ENCODE measurements at regions not wholly inside any gene's neighbourhood (a gene's known extent, or its start where the extent isn't known, plus 50 kb on each side); places are given as distances from the start of the nearest gene placed in this dataset.

GRCh38 chr7:51517187-51517586 is 200.6 kb upstream of the COBL start:
- no peaks in the 10 kb centered on the region for H3K36me3 ChIP-seq (ENCODE audit: low read depth)
- DNase-seq (ENCODE audit: low spot score) (no peak), ATAC-seq (ENCODE audit: low read depth) (no peak)
- H3K4me1 ChIP-seq (ENCODE audit: insufficient read depth, poor library complexity, severe bottlenecking): no peaks in the 10 kb centered on the region
- TF ChIP-seq, protein P1, sequence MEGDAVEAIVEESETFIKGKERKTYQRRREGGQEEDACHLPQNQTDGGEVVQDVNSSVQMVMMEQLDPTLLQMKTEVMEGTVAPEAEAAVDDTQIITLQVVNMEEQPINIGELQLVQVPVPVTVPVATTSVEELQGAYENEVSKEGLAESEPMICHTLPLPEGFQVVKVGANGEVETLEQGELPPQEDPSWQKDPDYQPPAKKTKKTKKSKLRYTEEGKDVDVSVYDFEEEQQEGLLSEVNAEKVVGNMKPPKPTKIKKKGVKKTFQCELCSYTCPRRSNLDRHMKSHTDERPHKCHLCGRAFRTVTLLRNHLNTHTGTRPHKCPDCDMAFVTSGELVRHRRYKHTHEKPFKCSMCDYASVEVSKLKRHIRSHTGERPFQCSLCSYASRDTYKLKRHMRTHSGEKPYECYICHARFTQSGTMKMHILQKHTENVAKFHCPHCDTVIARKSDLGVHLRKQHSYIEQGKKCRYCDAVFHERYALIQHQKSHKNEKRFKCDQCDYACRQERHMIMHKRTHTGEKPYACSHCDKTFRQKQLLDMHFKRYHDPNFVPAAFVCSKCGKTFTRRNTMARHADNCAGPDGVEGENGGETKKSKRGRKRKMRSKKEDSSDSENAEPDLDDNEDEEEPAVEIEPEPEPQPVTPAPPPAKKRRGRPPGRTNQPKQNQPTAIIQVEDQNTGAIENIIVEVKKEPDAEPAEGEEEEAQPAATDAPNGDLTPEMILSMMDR (IDR thresholded peaks at IDR 0.05; ENCODE audit: poor library complexity, severe bottlenecking): no peak
- no peaks in the 10 kb centered on the region for H3K9me3 ChIP-seq (ENCODE audit: severe bottlenecking)
- H3K4me3 ChIP-seq (ENCODE audit: severe bottlenecking): no peak overlapping the region
- no peak overlapping the region for H3K27ac ChIP-seq (ENCODE audit: poor library complexity, severe bottlenecking)
- peaks cover 3% of the 10 kb centered on the region for H3K27me3 ChIP-seq (ENCODE audit: insufficient read depth, poor library complexity, severe bottlenecking)

DNA sequence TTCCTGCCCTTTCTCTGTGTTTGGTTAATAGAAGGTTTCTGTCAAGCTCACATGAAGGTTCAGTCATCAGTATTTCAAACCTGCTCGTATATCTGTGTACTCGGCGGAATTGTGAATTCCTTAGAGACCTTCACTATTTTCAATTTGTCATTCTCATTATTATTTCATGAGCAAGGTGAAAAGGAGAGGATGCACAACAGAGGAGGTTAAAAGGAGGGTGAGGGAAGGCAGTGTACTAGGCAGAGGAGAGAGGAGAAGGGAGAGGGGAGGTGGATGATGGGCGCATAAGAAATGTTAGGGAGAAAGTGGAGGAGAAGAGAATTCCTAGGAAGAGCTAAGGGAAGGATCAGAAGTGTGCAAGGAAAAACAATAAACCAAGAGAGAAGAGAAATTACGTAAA is 185.0 kb upstream of the COBL start:
- DNase-seq (ENCODE audit: low spot score): no peak
- H3K27me3 ChIP-seq (ENCODE audit: insufficient read depth, poor library complexity, severe bottlenecking): no peaks in the 10 kb centered on the region
- TF ChIP-seq, protein P1 (IDR thresholded peaks at IDR 0.05; ENCODE audit: poor library complexity, severe bottlenecking): no peak
- H3K4me3 ChIP-seq (ENCODE audit: severe bottlenecking): no peak overlapping the region
- H3K4me1 ChIP-seq (ENCODE audit: insufficient read depth, poor library complexity, severe bottlenecking): no peaks in the 10 kb centered on the region
- H3K9me3 ChIP-seq (ENCODE audit: severe bottlenecking): no peaks in the 10 kb centered on the region
- no peak overlapping the region for H3K27ac ChIP-seq (ENCODE audit: poor library complexity, severe bottlenecking)
- no peak for ATAC-seq (ENCODE audit: low read depth)
- no peaks in the 10 kb centered on the region for H3K36me3 ChIP-seq (ENCODE audit: low read depth)

DNA sequence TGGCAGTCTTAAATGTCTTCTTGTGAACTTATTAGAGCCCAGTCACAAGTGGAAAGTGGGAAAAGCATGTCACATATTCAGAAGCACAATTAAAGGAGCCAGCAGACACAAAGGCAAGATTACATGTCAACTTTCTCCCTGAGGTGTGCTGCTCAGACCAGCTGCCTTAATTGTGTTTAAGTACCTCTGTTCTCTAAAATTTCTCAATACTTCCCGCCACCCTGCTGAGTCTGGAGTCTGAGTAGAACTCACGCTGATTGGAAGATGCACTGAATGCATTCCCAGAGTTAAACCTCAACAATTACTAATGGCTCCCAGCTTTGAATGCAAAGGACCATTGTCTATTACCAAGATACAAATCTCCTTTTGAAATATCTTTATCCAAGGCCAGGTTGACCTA is 166.4 kb upstream of the COBL start:
- ATAC-seq (ENCODE audit: low read depth) (no peak), DNase-seq (ENCODE audit: low spot score) (no peak)
- Histone ChIP-seq H3K27me3 (ENCODE audit: insufficient read depth, poor library complexity, severe bottlenecking) (no peaks in the 10 kb centered on the region), H3K27ac (ENCODE audit: poor library complexity, severe bottlenecking) (no peak overlapping the region), H3K4me1 (ENCODE audit: insufficient read depth, poor library complexity, severe bottlenecking) (no peaks in the 10 kb centered on the region), H3K9me3 (ENCODE audit: severe bottlenecking) (no peaks in the 10 kb centered on the region), H3K36me3 (ENCODE audit: low read depth) (no peaks in the 10 kb centered on the region), H3K4me3 (ENCODE audit: severe bottlenecking) (no peak overlapping the region)
- TF ChIP-seq, protein P1 (IDR thresholded peaks at IDR 0.05; ENCODE audit: poor library complexity, severe bottlenecking): no peak

DNA sequence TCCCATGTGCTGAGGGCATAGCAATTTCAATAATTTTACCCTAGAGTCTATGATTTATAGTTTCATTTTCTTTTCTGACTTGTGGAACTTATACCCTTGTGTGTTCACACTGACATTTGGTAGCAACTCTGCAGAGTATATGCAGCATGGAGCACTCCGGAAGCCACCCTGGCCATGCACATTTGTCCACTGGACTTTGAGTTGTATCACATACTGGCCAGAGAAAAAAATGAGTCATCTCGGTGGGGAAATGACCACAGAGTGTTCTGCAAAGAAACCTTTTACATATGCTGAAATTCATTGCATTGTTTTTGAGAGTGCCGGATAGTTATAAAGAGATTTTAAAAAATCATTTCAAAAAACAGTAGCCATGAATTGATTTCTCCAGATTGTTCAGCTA is 164.8 kb upstream of the COBL start:
- TF ChIP-seq, protein P1 (IDR thresholded peaks at IDR 0.05; ENCODE audit: poor library complexity, severe bottlenecking): no peak
- Histone ChIP-seq H3K4me3 (ENCODE audit: severe bottlenecking) (no peak overlapping the region), H3K27me3 (ENCODE audit: insufficient read depth, poor library complexity, severe bottlenecking) (no peaks in the 10 kb centered on the region), H3K27ac (ENCODE audit: poor library complexity, severe bottlenecking) (no peak overlapping the region), H3K4me1 (ENCODE audit: insufficient read depth, poor library complexity, severe bottlenecking) (no peaks in the 10 kb centered on the region), H3K36me3 (ENCODE audit: low read depth) (no peaks in the 10 kb centered on the region), H3K9me3 (ENCODE audit: severe bottlenecking) (no peaks in the 10 kb centered on the region)
- DNase-seq (ENCODE audit: low spot score) (no peak), ATAC-seq (ENCODE audit: low read depth) (no peak)

- Histone ChIP-seq H3K27ac (ENCODE audit: poor library complexity, severe bottlenecking) (no peak overlapping the region), H3K4me3 (ENCODE audit: severe bottlenecking) (no peak overlapping the region), H3K4me1 (ENCODE audit: insufficient read depth, poor library complexity, severe bottlenecking) (no peaks in the 10 kb centered on the region), H3K9me3 (ENCODE audit: severe bottlenecking) (no peaks in the 10 kb centered on the region), H3K27me3 (ENCODE audit: insufficient read depth, poor library complexity, severe bottlenecking) (no peaks in the 10 kb centered on the region), H3K36me3 (ENCODE audit: low read depth) (no peaks in the 10 kb centered on the region)
- TF ChIP-seq, protein P1 (IDR thresholded peaks at IDR 0.05; ENCODE audit: poor library complexity, severe bottlenecking): no peak
- ATAC-seq (ENCODE audit: low read depth): no peak
- DNase-seq (ENCODE audit: low spot score): no peak
Observed at GRCh38 chr7:51477819-51478218, 161.2 kb upstream of the COBL start.

All from RWPE2 (cell line).